GM12892 (cell line): ENCODE measurements at regions not wholly inside any gene's neighbourhood (a gene's known extent, or its start where the extent isn't known, plus 50 kb on each side); places are given as distances from the start of the nearest gene placed in this dataset.

Experiments used
- POLR2A ChIP-seq: IDR thresholded peaks from 2 replicates; pipeline ENCODE4 v1.6.1; 2011; ENCODE audit warnings: low read depth, low read length, control low read depth
- TAF1 ChIP-seq: IDR thresholded peaks from 2 replicates; pipeline ENCODE4 v1.6.1; 2011; ENCODE audit warnings: low read depth, mild to moderate bottlenecking, control low read depth, low read length, borderline replicate concordance

DNA sequence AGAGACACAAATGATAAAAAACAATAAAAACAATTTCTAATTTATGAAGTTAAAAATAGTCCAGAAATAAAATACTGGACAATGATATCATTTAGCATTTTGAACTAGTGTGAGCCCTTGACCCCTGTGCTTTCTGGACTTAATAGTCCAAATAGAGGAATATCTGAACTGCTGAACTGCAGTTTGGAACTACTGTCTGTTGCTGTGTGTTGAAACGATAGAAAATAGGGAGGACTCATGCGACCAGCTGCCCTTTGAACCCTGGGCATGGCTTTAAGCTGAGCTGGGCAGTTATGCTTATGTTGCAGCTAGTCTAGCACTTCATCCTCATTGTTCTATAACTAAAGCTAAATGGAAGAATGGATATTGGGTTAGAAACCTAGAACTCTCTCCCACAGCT lies 99.5 kb downstream of the FMR1NB start:
- TF ChIP-seq POLR2A (no peak), TAF1 (no peak)
